K562 (cell line): ENCODE measurements at regions not wholly inside any gene's neighbourhood (a gene's known extent, or its start where the extent isn't known, plus 50 kb on each side); places are given as distances from the start of the nearest gene placed in this dataset.

Source experiments
- ATAC-seq: fragments of 200-7000 bp; cut with Tn5 transposase; 3 replicates; pipeline ENCODE4 v1.9.1; 2020; ENCODE audit warnings: moderate library complexity
- BruUV-seq: library from RNA; stranded (reverse); fragments of 400-500 nt; replicated peaks from 2 replicates; lab custom pipeline; 2021; lab: Mats Ljungman, UMichigan
- CTCF ChIA-PET: fragments of 300-600 bp; formaldehyde crosslinking; extraction: SDS; loops from one replicate; lab custom pipeline; 2021; ENCODE audit warnings: low intra/inter-chr PET ratio; lab: Yijun Ruan, JAX
- POLR2A ChIA-PET: fragments of 300-600, 350-650 bp; sonication (Branson Sonifier 250); formaldehyde crosslinking; extraction: SDS; loops from one replicate; lab custom pipeline; 2021; ENCODE audit warnings: antibody characterized with exemption, inconsistent platforms; lab: Yijun Ruan, JAX
- DNase-seq, 4 experiments: peaks; one replicate each; pipeline versions ENCODE4 v3.0.0 to v3.0.0-alpha.2; 2011 to 2018; ENCODE audit warnings: low spot score in 3 of 4, mixed read lengths in 3 of 4; ENCODE audit errors: extremely low read depth in 1 of 4
- FAIRE-seq: peaks from 2 replicates; lab custom pipeline; 2011; peaks lifted over from hg19 to GRCh38; lab: Jason Lieb, UNC
- H2AFZ ChIP-seq: 2 replicates; pipeline ENCODE4 v1.6.0; 2011; ENCODE audit warnings: low read depth, low read length, control low read depth, inconsistent platforms
- H3K27ac ChIP-seq: fragments of 200-600 bp; 3 replicates; pipeline ENCODE4 v1.8.0; 2011; ENCODE audit warnings: low read depth, mild to moderate bottlenecking, control low read depth, inconsistent platforms, low read length, moderate library complexity, mixed read lengths; ENCODE audit errors: extremely low read depth
- H3K27me3 ChIP-seq, 2 experiments: fragments of 300-600 bp in 1 of 2; 2 replicates in 1 of 2; 3 replicates in 1 of 2; pipeline versions ENCODE4 v1.6.0 to v1.8.0; 2011; ENCODE audit warnings: inconsistent platforms in 2 of 2, low read length in 2 of 2, mild to moderate bottlenecking in 1 of 2, mixed read lengths in 1 of 2, moderate library complexity in 1 of 2; ENCODE audit not compliant: control insufficient read depth in 2 of 2, insufficient read depth in 2 of 2
- H3K36me3 ChIP-seq: fragments of 300-600 bp; 3 replicates; pipeline ENCODE4 v1.8.0; 2011; ENCODE audit warnings: mild to moderate bottlenecking, low read length, inconsistent platforms; ENCODE audit not compliant: control insufficient read depth, insufficient read depth
- H3K4me1 ChIP-seq, 2 experiments: fragments of 200-600 bp in 1 of 2; replicated peaks in 1 of 2; 2 replicates in 1 of 2; 3 replicates in 1 of 2; pipeline versions ENCODE4 v1.5.1 to v1.8.0; 2011; ENCODE audit warnings: inconsistent platforms in 2 of 2, low read length in 2 of 2, mild to moderate bottlenecking in 1 of 2, mixed read lengths in 1 of 2, moderate library complexity in 1 of 2; ENCODE audit not compliant: control insufficient read depth in 2 of 2, insufficient read depth in 2 of 2
- H3K4me2 ChIP-seq: 2 replicates; pipeline ENCODE4 v1.6.1; 2011; ENCODE audit warnings: low read length, control low read depth, inconsistent platforms, mixed read lengths; ENCODE audit not compliant: insufficient read depth
- H3K4me3 ChIP-seq: fragments of 200-600 bp; sonication (generic), shearing (Covaris generic); 2 replicates; pipeline ENCODE4 v1.5.1; 2016; ENCODE audit warnings: control low read depth, inconsistent platforms
- H3K79me2 ChIP-seq: fragments of 200-600 bp; 3 replicates; pipeline ENCODE4 v1.8.0; 2011; ENCODE audit warnings: low read length, inconsistent platforms; ENCODE audit not compliant: control insufficient read depth, insufficient read depth
- H3K9ac ChIP-seq, 2 experiments: 2 replicates each; pipeline versions ENCODE4 v1.6.0 to v1.6.1; 2011; ENCODE audit warnings: low read depth in 2 of 2, low read length in 2 of 2, control low read depth in 1 of 2, inconsistent platforms in 1 of 2, mild to moderate bottlenecking in 1 of 2, mixed read lengths in 1 of 2; ENCODE audit not compliant: insufficient read depth in 1 of 2
- H3K9me1 ChIP-seq: one replicate; pipeline ENCODE4 v1.6.0; 2011; ENCODE audit warnings: inconsistent platforms, mild to moderate bottlenecking, low read length, moderate library complexity; ENCODE audit not compliant: control insufficient read depth, insufficient read depth
- H3K9me3 ChIP-seq: replicated peaks from 2 replicates; pipeline ENCODE4 v1.5.1; 2011; ENCODE audit warnings: low read depth, low read length, inconsistent platforms; ENCODE audit not compliant: control insufficient read depth, insufficient read depth
- H4K20me1 ChIP-seq: replicated peaks from 2 replicates; pipeline ENCODE4 v1.6.1; 2011; ENCODE audit warnings: low read length, inconsistent platforms, mixed read lengths; ENCODE audit not compliant: control insufficient read depth, insufficient read depth
- CC2D1A ChIP-seq: fragments of 450-650 bp; IDR thresholded peaks from 2 replicates; pipeline ENCODE4 v1.6.1; 2017; ENCODE audit warnings: mild to moderate bottlenecking
- EWSR1 ChIP-seq: fragments of 450-650 bp; IDR thresholded peaks from 2 replicates; pipeline ENCODE4 v1.6.1; 2018; ENCODE audit warnings: borderline replicate concordance, mild to moderate bottlenecking, low read depth, moderate library complexity; ENCODE audit not compliant: partially characterized antibody
- IRF2 ChIP-seq: sonication (generic); formaldehyde crosslinking; IDR thresholded peaks from 2 replicates; pipeline ENCODE4 v1.8.1; 2022; ENCODE audit warnings: mild to moderate bottlenecking, missing genetic modification reagents
- PRMT5 ChIP-seq: sonication (generic); formaldehyde crosslinking; IDR thresholded peaks from 2 replicates; pipeline ENCODE4 v1.5.0; 2020; ENCODE audit warnings: missing genetic modification reagents
- RFX5 ChIP-seq: IDR thresholded peaks from 2 replicates; pipeline ENCODE4 v1.6.1; 2011; ENCODE audit warnings: low read depth, mild to moderate bottlenecking, improper control_type of control experiment, low read length
- SP2 ChIP-seq: IDR thresholded peaks from 2 replicates; pipeline ENCODE4 v1.6.1; 2011; ENCODE audit warnings: mild to moderate bottlenecking, low read depth, low read length, moderate library complexity; ENCODE audit not compliant: poor library complexity, severe bottlenecking; ENCODE audit errors: extremely low read depth
- STAT5B ChIP-seq: fragments of 250-450 bp; sonication (Bioruptor Pico); IDR thresholded peaks from 2 replicates; pipeline ENCODE4 v1.8.0; 2021; ENCODE audit warnings: mild to moderate bottlenecking, inconsistent platforms
- YY1 ChIP-seq, 3 experiments: IDR thresholded peaks; 2 replicates each; pipeline ENCODE4 v1.6.1; 2011; ENCODE audit warnings: low read length in 2 of 3, mild to moderate bottlenecking in 2 of 3, moderate library complexity in 2 of 3, borderline replicate concordance in 1 of 3, control low read depth in 1 of 3, low read depth in 1 of 3; ENCODE audit not compliant: insufficient read depth in 3 of 3, insufficient replicate concordance in 2 of 3, control insufficient read depth in 1 of 3, insufficient read length in 1 of 3; ENCODE audit errors: extremely low read depth in 1 of 3
- ZNF165 ChIP-seq: fragments of 250-450 bp; sonication (Bioruptor Pico); IDR thresholded peaks from 2 replicates; pipeline ENCODE4 v1.4.0; 2020; ENCODE audit warnings: borderline replicate concordance
- WGBS: fragments of 100-300 bp; shearing (Covaris generic); methylation state at CpG from one replicate; pipeline ENCODE4 v1.1.6; 2016; ENCODE audit warnings: low coverage, mixed read lengths; ENCODE audit not compliant: insufficient coverage; ENCODE audit errors: missing lambda C conversion rate; 5-methylcytosine and 5-hydroxymethylcytosine counted together
- in situ Hi-C: fragments of 300-500 bp; cut with MboI; formaldehyde crosslinking; loops from 4 replicates; pipeline ENCODE4 v1.15.0; 2018; ENCODE audit warnings: inconsistent platforms, mixed read lengths
- intact Hi-C: fragments of 100-400 bp; cut with micrococcal nuclease; formaldehyde crosslinking; loops from 2 replicates; pipeline ENCODE4 v1.14.2; 2022

DNA sequence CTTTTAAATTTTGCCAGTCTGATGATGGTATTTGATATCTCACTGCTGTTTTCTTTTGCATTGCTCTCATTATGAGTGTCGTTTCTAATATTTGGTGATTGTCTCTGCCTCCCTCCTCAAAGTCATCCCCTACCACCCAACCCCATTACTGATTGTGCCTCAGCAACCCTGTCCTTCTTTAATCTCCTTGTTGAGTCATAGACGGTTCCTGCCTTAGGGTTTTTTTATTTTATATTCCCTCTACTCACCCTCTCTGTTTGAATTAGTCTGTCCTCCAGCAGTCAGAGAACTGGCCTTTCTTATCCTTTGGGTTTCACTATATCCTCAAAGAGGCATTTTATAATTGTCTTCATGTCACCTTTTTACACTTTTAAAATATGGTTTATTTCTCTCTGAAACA lies 409.3 kb upstream of the CPEB2 start:
- in situ Hi-C loops = no loop called here
- H3K9me3 ChIP-seq = no peaks in the 10 kb centered on the region
- intact Hi-C loops = no loop called here
- no peak overlapping the region for H3K4me3 ChIP-seq
- ATAC-seq = no peak
- no peaks in the 10 kb centered on the region for H3K27me3 ChIP-seq
- H2AFZ ChIP-seq = no peak overlapping the region
- H3K27ac ChIP-seq = no peak overlapping the region
- ChIA-PET POLR2A (no interaction called here), CTCF (no interaction called here)
- TF ChIP-seq SP2 (no peak), RFX5 (no peak), EWSR1 (no peak), IRF2 (CRISPR knock-in tag) (no peak), STAT5B (CRISPR knock-in tag) (no peak), PRMT5 (CRISPR knock-in tag) (no peak), ZNF165 (CRISPR knock-in tag) (no peak), YY1 (IDR thresholded peaks at IDR 0.05; ENCODE audit: borderline replicate concordance in 1 of 3, control insufficient read depth in 1 of 3, extremely low read depth in 1 of 3, insufficient read depth in 3 of 3, insufficient read length in 1 of 3, insufficient replicate concordance in 2 of 3, low read depth in 1 of 3, low read length in 2 of 3) (no peak), CC2D1A (no peak)
- H3K9me1 ChIP-seq = no peaks in the 10 kb centered on the region
- WGBS = 0% methylated on average over 2 of the region's 2 CpGs
- H3K4me2 ChIP-seq = no peak overlapping the region
- no peaks in the 10 kb centered on the region for H3K4me1 ChIP-seq
- no peak for FAIRE-seq
- no peaks in the 10 kb centered on the region for H3K36me3 ChIP-seq
- no peaks in the 10 kb centered on the region for H4K20me1 ChIP-seq
- BruUV-seq = no TSS peak
- no peak overlapping the region for H3K9ac ChIP-seq
- DNase-seq = no peak
- no peaks in the 10 kb centered on the region for H3K79me2 ChIP-seq
